ENCODE measurements at regions not wholly inside any gene's neighbourhood (a gene's known extent, or its start where the extent isn't known, plus 50 kb on each side); places are given as distances from the start of the nearest gene placed in this dataset.

GRCh38 chr2:150373374-150373773 lies 114.1 kb downstream of the RND3 start:
- no peaks in the 10 kb centered on the region for H3K36me3 ChIP-seq (ENCODE audit: insufficient read depth, insufficient read length, low read length)
- TF ChIP-seq YY1 (IDR thresholded peaks at IDR 0.05; ENCODE audit: insufficient read depth, insufficient read length) (no peak), SUZ12 (IDR thresholded peaks at IDR 0.05; ENCODE audit: extremely low read depth, insufficient read depth, insufficient read length) (no peak), ZNF274 (IDR thresholded peaks at IDR 0.05; ENCODE audit: low read depth, low read length) (no peak)
- no peak overlapping the region for H3K9ac ChIP-seq (ENCODE audit: insufficient read length, low read depth)
- H3K4me1 ChIP-seq (ENCODE audit: insufficient read depth, insufficient read length): no peaks in the 10 kb centered on the region
- no peak for DNase-seq (ENCODE audit: low read depth, low spot score)
- H3K9me3 ChIP-seq (ENCODE audit: insufficient read depth, low read length): no peaks in the 10 kb centered on the region
- no peaks in the 10 kb centered on the region for H3K27me3 ChIP-seq (ENCODE audit: insufficient read depth, insufficient read length)
- H3K4me3 ChIP-seq (ENCODE audit: insufficient read length, low read depth): no peak overlapping the region

GRCh38 chr2:150371044-150371818 lies 116.2 kb downstream of the RND3 start:
- Histone ChIP-seq H3K9me3 (ENCODE audit: insufficient read depth, low read length) (no peaks in the 10 kb centered on the region), H3K9ac (ENCODE audit: insufficient read length, low read depth) (no peak overlapping the region), H3K36me3 (ENCODE audit: insufficient read depth, insufficient read length, low read length) (no peaks in the 10 kb centered on the region), H3K27me3 (ENCODE audit: insufficient read depth, insufficient read length) (no peaks in the 10 kb centered on the region), H3K4me3 (ENCODE audit: insufficient read length, low read depth) (no peak overlapping the region), H3K4me1 (ENCODE audit: insufficient read depth, insufficient read length) (no peaks in the 10 kb centered on the region)
- TF ChIP-seq ZNF274 (IDR thresholded peaks at IDR 0.05; ENCODE audit: low read depth, low read length) (no peak), YY1 (IDR thresholded peaks at IDR 0.05; ENCODE audit: insufficient read depth, insufficient read length) (no peak), SUZ12 (IDR thresholded peaks at IDR 0.05; ENCODE audit: extremely low read depth, insufficient read depth, insufficient read length) (no peak)
- DNase-seq (ENCODE audit: low read depth, low spot score): no peak

GRCh38 chr2:150370561-150370960 lies 116.9 kb downstream of the RND3 start:
- Histone ChIP-seq H3K9ac (ENCODE audit: insufficient read length, low read depth) (no peak overlapping the region), H3K4me3 (ENCODE audit: insufficient read length, low read depth) (no peak overlapping the region), H3K9me3 (ENCODE audit: insufficient read depth, low read length) (no peaks in the 10 kb centered on the region), H3K27me3 (ENCODE audit: insufficient read depth, insufficient read length) (no peaks in the 10 kb centered on the region), H3K36me3 (ENCODE audit: insufficient read depth, insufficient read length, low read length) (no peaks in the 10 kb centered on the region), H3K4me1 (ENCODE audit: insufficient read depth, insufficient read length) (no peaks in the 10 kb centered on the region)
- TF ChIP-seq YY1 (IDR thresholded peaks at IDR 0.05; ENCODE audit: insufficient read depth, insufficient read length) (no peak), SUZ12 (IDR thresholded peaks at IDR 0.05; ENCODE audit: extremely low read depth, insufficient read depth, insufficient read length) (no peak), ZNF274 (IDR thresholded peaks at IDR 0.05; ENCODE audit: low read depth, low read length) (no peak)
- DNase-seq (ENCODE audit: low read depth, low spot score): no peak

GRCh38 chr2:150369862-150370261 lies 117.6 kb downstream of the RND3 start:
- no peak overlapping the region for H3K9ac ChIP-seq (ENCODE audit: insufficient read length, low read depth)
- H3K4me1 ChIP-seq (ENCODE audit: insufficient read depth, insufficient read length): no peaks in the 10 kb centered on the region
- H3K9me3 ChIP-seq (ENCODE audit: insufficient read depth, low read length): no peaks in the 10 kb centered on the region
- no peak for TF ChIP-seq ZNF274 (IDR thresholded peaks at IDR 0.05; ENCODE audit: low read depth, low read length)
- no peak for TF ChIP-seq YY1 (IDR thresholded peaks at IDR 0.05; ENCODE audit: insufficient read depth, insufficient read length)
- no peak for TF ChIP-seq SUZ12 (IDR thresholded peaks at IDR 0.05; ENCODE audit: extremely low read depth, insufficient read depth, insufficient read length)
- no peaks in the 10 kb centered on the region for H3K36me3 ChIP-seq (ENCODE audit: insufficient read depth, insufficient read length, low read length)
- no peak for DNase-seq (ENCODE audit: low read depth, low spot score)
- no peaks in the 10 kb centered on the region for H3K27me3 ChIP-seq (ENCODE audit: insufficient read depth, insufficient read length)
- no peak overlapping the region for H3K4me3 ChIP-seq (ENCODE audit: insufficient read length, low read depth)

- H3K4me3 ChIP-seq (ENCODE audit: insufficient read length, low read depth): no peak overlapping the region
- no peak overlapping the region for H3K9ac ChIP-seq (ENCODE audit: insufficient read length, low read depth)
- no peak for DNase-seq (ENCODE audit: low read depth, low spot score)
- H3K36me3 ChIP-seq (ENCODE audit: insufficient read depth, insufficient read length, low read length): no peaks in the 10 kb centered on the region
- H3K27me3 ChIP-seq (ENCODE audit: insufficient read depth, insufficient read length): no peaks in the 10 kb centered on the region
- no peak for TF ChIP-seq ZNF274 (IDR thresholded peaks at IDR 0.05; ENCODE audit: low read depth, low read length)
- no peak for TF ChIP-seq YY1 (IDR thresholded peaks at IDR 0.05; ENCODE audit: insufficient read depth, insufficient read length)
- no peak for TF ChIP-seq SUZ12 (IDR thresholded peaks at IDR 0.05; ENCODE audit: extremely low read depth, insufficient read depth, insufficient read length)
- peaks cover 7% of the 10 kb centered on the region; the same call in 1 of the 2 replicates for H3K9me3 ChIP-seq (ENCODE audit: insufficient read depth, low read length)
- no peaks in the 10 kb centered on the region for H3K4me1 ChIP-seq (ENCODE audit: insufficient read depth, insufficient read length)
Measured at GRCh38 chr2:150358468-150358807, 129.0 kb downstream of the RND3 start.

GRCh38 chr2:150357770-150358467 lies 129.5 kb downstream of the RND3 start:
- H3K36me3 ChIP-seq (ENCODE audit: insufficient read depth, insufficient read length, low read length): no peaks in the 10 kb centered on the region
- DNase-seq (ENCODE audit: low read depth, low spot score): no peak
- peaks cover 7% of the 10 kb centered on the region; the same call in 1 of the 2 replicates for H3K9me3 ChIP-seq (ENCODE audit: insufficient read depth, low read length)
- H3K4me1 ChIP-seq (ENCODE audit: insufficient read depth, insufficient read length): no peaks in the 10 kb centered on the region
- no peak overlapping the region for H3K9ac ChIP-seq (ENCODE audit: insufficient read length, low read depth)
- H3K4me3 ChIP-seq (ENCODE audit: insufficient read length, low read depth): no peak overlapping the region
- TF ChIP-seq SUZ12 (IDR thresholded peaks at IDR 0.05; ENCODE audit: extremely low read depth, insufficient read depth, insufficient read length): no peak
- TF ChIP-seq YY1 (IDR thresholded peaks at IDR 0.05; ENCODE audit: insufficient read depth, insufficient read length): no peak
- no peak for TF ChIP-seq ZNF274 (IDR thresholded peaks at IDR 0.05; ENCODE audit: low read depth, low read length)
- no peaks in the 10 kb centered on the region for H3K27me3 ChIP-seq (ENCODE audit: insufficient read depth, insufficient read length)

GRCh38 chr2:150355440-150355839 lies 132.0 kb downstream of the RND3 start:
- Histone ChIP-seq H3K4me3 (ENCODE audit: insufficient read length, low read depth) (no peak overlapping the region), H3K36me3 (ENCODE audit: insufficient read depth, insufficient read length, low read length) (no peaks in the 10 kb centered on the region), H3K27me3 (ENCODE audit: insufficient read depth, insufficient read length) (no peaks in the 10 kb centered on the region), H3K9me3 (ENCODE audit: insufficient read depth, low read length) (peaks cover 7% of the 10 kb centered on the region; the same call in 1 of the 2 replicates), H3K9ac (ENCODE audit: insufficient read length, low read depth) (no peak overlapping the region), H3K4me1 (ENCODE audit: insufficient read depth, insufficient read length) (no peaks in the 10 kb centered on the region)
- no peak for DNase-seq (ENCODE audit: low read depth, low spot score)
- TF ChIP-seq ZNF274 (IDR thresholded peaks at IDR 0.05; ENCODE audit: low read depth, low read length): no peak
- TF ChIP-seq SUZ12 (IDR thresholded peaks at IDR 0.05; ENCODE audit: extremely low read depth, insufficient read depth, insufficient read length): no peak
- no peak for TF ChIP-seq YY1 (IDR thresholded peaks at IDR 0.05; ENCODE audit: insufficient read depth, insufficient read length)
